Neural cell (in vitro differentiated cells): ENCODE measurements at regions not wholly inside any gene's neighbourhood (a gene's known extent, or its start where the extent isn't known, plus 50 kb on each side); places are given as distances from the start of the nearest gene placed in this dataset.

Experiments used
- H2AFZ ChIP-seq: fragments of 200-600, 300-800 bp; sonication (generic), shearing (Covaris generic); 2 replicates; pipeline ENCODE4 v1.6.0; 2014; ENCODE audit warnings: low read depth, mild to moderate bottlenecking, antibody characterized with exemption, low read length, moderate library complexity
- H3F3A ChIP-seq: fragments of 200-600 bp; shearing (Covaris generic); 2 replicates; pipeline ENCODE4 v1.6.1; 2016; ENCODE audit warnings: mild to moderate bottlenecking, moderate library complexity, mixed read lengths, antibody characterized with exemption, low read length; ENCODE audit not compliant: insufficient read depth, poor library complexity, severe bottlenecking
- H3K27ac ChIP-seq: fragments of 200-600, 300-800 bp; sonication (generic), shearing (Covaris generic); 2 replicates; pipeline ENCODE4 v1.5.1; 2014; ENCODE audit warnings: mild to moderate bottlenecking, low read length, moderate library complexity
- H3K27me3 ChIP-seq: fragments of 300-800, 200-600 bp; sonication (generic), shearing (Covaris generic); 2 replicates; pipeline ENCODE4 v1.6.0; 2014; ENCODE audit warnings: mild to moderate bottlenecking, low read depth, low read length, moderate library complexity; ENCODE audit not compliant: insufficient read depth
- H3K36me3 ChIP-seq: fragments of 300-800, 200-600 bp; sonication (generic), shearing (Covaris generic); 2 replicates; pipeline ENCODE4 v1.5.1; 2014; ENCODE audit warnings: mild to moderate bottlenecking, antibody characterized with exemption, low read length, moderate library complexity; ENCODE audit not compliant: insufficient read depth
- H3K4me2 ChIP-seq: fragments of 300-800, 200-600 bp; sonication (generic), shearing (Covaris generic); 2 replicates; pipeline ENCODE4 v1.6.0; 2014; ENCODE audit warnings: mild to moderate bottlenecking, low read length
- H3K4me3 ChIP-seq: fragments of 300-800, 200-600 bp; sonication (generic), shearing (Covaris generic); 2 replicates; pipeline ENCODE4 v1.5.1; 2014; ENCODE audit warnings: mild to moderate bottlenecking, low read length, moderate library complexity
- H3K79me2 ChIP-seq: fragments of 200-600 bp; shearing (Covaris generic); replicated peaks from 2 replicates; pipeline ENCODE4 v1.6.0; 2014; ENCODE audit warnings: mild to moderate bottlenecking, low read length, moderate library complexity; ENCODE audit not compliant: insufficient read depth
- H3K9ac ChIP-seq: fragments of 300-800, 200-600 bp; sonication (generic), shearing (Covaris generic); 2 replicates; pipeline ENCODE4 v1.6.1; 2016; ENCODE audit warnings: mild to moderate bottlenecking, low read length, mixed read lengths
- H3K9me2 ChIP-seq: fragments of 200-600 bp; shearing (Covaris generic); 2 replicates; pipeline ENCODE4 v1.6.1; 2016; ENCODE audit warnings: mild to moderate bottlenecking, low read length, mixed read lengths; ENCODE audit not compliant: insufficient read depth
- H3K9me3 ChIP-seq: fragments of 200-600, 300-800 bp; sonication (generic), shearing (Covaris generic); 2 replicates; pipeline ENCODE4 v1.6.1; 2016; ENCODE audit warnings: mild to moderate bottlenecking, mixed run types, low read length, moderate library complexity, mixed read lengths
- H4K20me1 ChIP-seq: fragments of 200-600 bp; shearing (Covaris generic); 2 replicates; pipeline ENCODE4 v1.6.1; 2016; ENCODE audit warnings: mild to moderate bottlenecking, mixed run types; ENCODE audit not compliant: insufficient read depth
- EP300 ChIP-seq: fragments of 450-650 bp; conservative IDR thresholded peaks from 2 replicates; pipeline ENCODE4 v1.6.1; 2014; ENCODE audit warnings: antibody characterized with exemption, mild to moderate bottlenecking, moderate library complexity; ENCODE audit not compliant: poor library complexity, severe bottlenecking
- EZH2 ChIP-seq: fragments of 200-600, 300-800 bp; shearing (Covaris generic), sonication (generic); IDR thresholded peaks from 2 replicates; pipeline ENCODE4 v1.6.1; 2014; ENCODE audit warnings: antibody characterized with exemption, low read length, borderline replicate concordance, mild to moderate bottlenecking; ENCODE audit not compliant: insufficient read depth, poor library complexity, severe bottlenecking
- MXI1 ChIP-seq: fragments of 450-650 bp; conservative IDR thresholded peaks from 2 replicates; pipeline ENCODE4 v1.6.1; 2014; ENCODE audit warnings: antibody characterized with exemption, mild to moderate bottlenecking; ENCODE audit not compliant: poor library complexity, severe bottlenecking
- POLR2AphosphoS5 ChIP-seq: IDR thresholded peaks from 2 replicates; pipeline ENCODE4 v1.6.1; 2012
- RAD21 ChIP-seq: fragments of 450-650 bp; conservative IDR thresholded peaks from 2 replicates; pipeline ENCODE4 v1.6.1; 2014; ENCODE audit warnings: antibody characterized with exemption, mild to moderate bottlenecking, moderate library complexity
- REST ChIP-seq: IDR thresholded peaks from 2 replicates; pipeline ENCODE4 v1.6.1; 2012; ENCODE audit warnings: borderline replicate concordance
- SMC3 ChIP-seq: fragments of 450-650 bp; conservative IDR thresholded peaks from 2 replicates; pipeline ENCODE4 v1.6.1; 2014; ENCODE audit warnings: antibody characterized with exemption, mild to moderate bottlenecking, moderate library complexity; ENCODE audit not compliant: poor library complexity
- TAF1 ChIP-seq: IDR thresholded peaks from 2 replicates; pipeline ENCODE4 v1.6.1; 2012; ENCODE audit warnings: low read depth
- TF ChIP-seq, protein P1 (sequence below): fragments of 450-650 bp; IDR thresholded peaks from 2 replicates; pipeline ENCODE4 v1.5.1; 2014; ENCODE audit warnings: antibody characterized with exemption, mild to moderate bottlenecking, moderate library complexity; ENCODE audit not compliant: poor library complexity, severe bottlenecking

- Histone ChIP-seq H2AFZ (no peak overlapping the region), H3K9me2 (no peaks in the 10 kb centered on the region), H3F3A (no peaks in the 10 kb centered on the region), H3K27ac (no peak overlapping the region), H3K4me2 (no peak overlapping the region), H3K27me3 (no peaks in the 10 kb centered on the region), H3K79me2 (no peaks in the 10 kb centered on the region), H3K9me3 (no peaks in the 10 kb centered on the region), H3K9ac (no peak overlapping the region), H3K4me3 (no peak overlapping the region), H4K20me1 (no peaks in the 10 kb centered on the region), H3K36me3 (no peaks in the 10 kb centered on the region)
- TF ChIP-seq POLR2AphosphoS5, result no peak
- no peak for TF ChIP-seq MXI1
- TF ChIP-seq RAD21, result peak; percentile 97
- peak; percentile 98 for TF ChIP-seq SMC3
- TF ChIP-seq, protein P1, sequence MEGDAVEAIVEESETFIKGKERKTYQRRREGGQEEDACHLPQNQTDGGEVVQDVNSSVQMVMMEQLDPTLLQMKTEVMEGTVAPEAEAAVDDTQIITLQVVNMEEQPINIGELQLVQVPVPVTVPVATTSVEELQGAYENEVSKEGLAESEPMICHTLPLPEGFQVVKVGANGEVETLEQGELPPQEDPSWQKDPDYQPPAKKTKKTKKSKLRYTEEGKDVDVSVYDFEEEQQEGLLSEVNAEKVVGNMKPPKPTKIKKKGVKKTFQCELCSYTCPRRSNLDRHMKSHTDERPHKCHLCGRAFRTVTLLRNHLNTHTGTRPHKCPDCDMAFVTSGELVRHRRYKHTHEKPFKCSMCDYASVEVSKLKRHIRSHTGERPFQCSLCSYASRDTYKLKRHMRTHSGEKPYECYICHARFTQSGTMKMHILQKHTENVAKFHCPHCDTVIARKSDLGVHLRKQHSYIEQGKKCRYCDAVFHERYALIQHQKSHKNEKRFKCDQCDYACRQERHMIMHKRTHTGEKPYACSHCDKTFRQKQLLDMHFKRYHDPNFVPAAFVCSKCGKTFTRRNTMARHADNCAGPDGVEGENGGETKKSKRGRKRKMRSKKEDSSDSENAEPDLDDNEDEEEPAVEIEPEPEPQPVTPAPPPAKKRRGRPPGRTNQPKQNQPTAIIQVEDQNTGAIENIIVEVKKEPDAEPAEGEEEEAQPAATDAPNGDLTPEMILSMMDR, result peak; percentile 89
These were observed 217.1 kb upstream of the TPRG1 start for GRCh38 chr3:188954590-188955208.

- H3K79me2 ChIP-seq, result no peaks in the 10 kb centered on the region
- H3K9me3 ChIP-seq, result no peaks in the 10 kb centered on the region
- no peak overlapping the region for H3K27ac ChIP-seq
- no peaks in the 10 kb centered on the region for H3K36me3 ChIP-seq
- H3K9ac ChIP-seq, result no peak overlapping the region
- no peak overlapping the region for H2AFZ ChIP-seq
- H3K4me3 ChIP-seq, result no peak overlapping the region
- no peaks in the 10 kb centered on the region for H3K27me3 ChIP-seq
- no peak overlapping the region for H3K4me2 ChIP-seq
- no peaks in the 10 kb centered on the region for H4K20me1 ChIP-seq
- no peaks in the 10 kb centered on the region for H3K9me2 ChIP-seq
- TF ChIP-seq POLR2AphosphoS5, result no peak
- TF ChIP-seq, protein P1, result no peak
- TF ChIP-seq EZH2, result no peak
- no peak for TF ChIP-seq EP300
- no peak for TF ChIP-seq RAD21
- no peak for TF ChIP-seq SMC3
- no peak for TF ChIP-seq MXI1
- TF ChIP-seq TAF1, result no peak
- TF ChIP-seq REST, result no peak
- no peaks in the 10 kb centered on the region for H3F3A ChIP-seq
These were observed 215.9 kb upstream of the TPRG1 start for GRCh38 chr3:188955919-188956318.
